OCI-LY3 (cell line): ENCODE measurements at regions not wholly inside any gene's neighbourhood (a gene's known extent, or its start where the extent isn't known, plus 50 kb on each side); places are given as distances from the start of the nearest gene placed in this dataset.

ENCODE experiments used
- EZH2phosphoT487 ChIP-seq: fragments of 200-600 bp; shearing (Covaris generic); IDR thresholded peaks from 2 replicates; pipeline ENCODE4 v1.6.1; 2018; ENCODE audit warnings: antibody characterized with exemption, mixed run types, low read depth
- TF ChIP-seq, protein P1 (sequence below): fragments of 200-600, 300-600 bp; sonication (generic); IDR thresholded peaks from 2 replicates; pipeline ENCODE4 v1.5.1; 2014; ENCODE audit warnings: antibody characterized with exemption, low read length, low read depth

DNA sequence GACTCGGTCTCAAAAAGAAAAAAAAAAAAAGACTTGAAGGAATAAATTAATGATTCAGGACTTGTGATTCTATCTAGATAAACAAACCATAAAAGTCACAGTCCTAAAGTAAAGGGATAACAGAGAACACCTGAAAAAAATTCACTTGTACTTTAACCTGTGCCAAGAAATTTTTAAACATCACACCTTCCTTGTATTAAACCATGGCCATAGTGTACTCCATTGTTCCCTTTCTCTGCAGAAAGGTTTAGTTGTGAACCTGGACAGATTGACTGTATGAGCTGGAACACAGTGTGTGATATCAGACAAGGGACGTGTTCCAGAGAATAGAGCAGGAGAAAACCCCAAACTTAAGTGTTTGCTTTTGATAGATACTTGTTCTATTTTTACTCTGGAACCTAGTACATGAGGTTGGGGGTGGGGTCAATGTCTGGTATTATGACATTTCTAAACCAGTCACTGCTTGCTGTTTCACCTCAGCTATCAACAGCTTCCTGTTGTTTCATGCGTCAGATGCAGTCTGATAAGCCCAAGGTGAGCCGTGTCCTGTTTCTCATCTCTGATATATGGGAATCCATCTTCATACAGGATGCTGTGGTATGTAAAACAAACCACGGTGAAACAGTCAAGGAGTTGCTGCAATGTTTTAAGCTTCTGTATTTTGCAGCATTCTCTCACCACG, 62.5 kb upstream of the ITGA1 start:
- TF ChIP-seq, protein P1, sequence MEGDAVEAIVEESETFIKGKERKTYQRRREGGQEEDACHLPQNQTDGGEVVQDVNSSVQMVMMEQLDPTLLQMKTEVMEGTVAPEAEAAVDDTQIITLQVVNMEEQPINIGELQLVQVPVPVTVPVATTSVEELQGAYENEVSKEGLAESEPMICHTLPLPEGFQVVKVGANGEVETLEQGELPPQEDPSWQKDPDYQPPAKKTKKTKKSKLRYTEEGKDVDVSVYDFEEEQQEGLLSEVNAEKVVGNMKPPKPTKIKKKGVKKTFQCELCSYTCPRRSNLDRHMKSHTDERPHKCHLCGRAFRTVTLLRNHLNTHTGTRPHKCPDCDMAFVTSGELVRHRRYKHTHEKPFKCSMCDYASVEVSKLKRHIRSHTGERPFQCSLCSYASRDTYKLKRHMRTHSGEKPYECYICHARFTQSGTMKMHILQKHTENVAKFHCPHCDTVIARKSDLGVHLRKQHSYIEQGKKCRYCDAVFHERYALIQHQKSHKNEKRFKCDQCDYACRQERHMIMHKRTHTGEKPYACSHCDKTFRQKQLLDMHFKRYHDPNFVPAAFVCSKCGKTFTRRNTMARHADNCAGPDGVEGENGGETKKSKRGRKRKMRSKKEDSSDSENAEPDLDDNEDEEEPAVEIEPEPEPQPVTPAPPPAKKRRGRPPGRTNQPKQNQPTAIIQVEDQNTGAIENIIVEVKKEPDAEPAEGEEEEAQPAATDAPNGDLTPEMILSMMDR, result no peak
- no peak for TF ChIP-seq EZH2phosphoT487
